ENCODE measurements at regions not wholly inside any gene's neighbourhood (a gene's known extent, or its start where the extent isn't known, plus 50 kb on each side); places are given as distances from the start of the nearest gene placed in this dataset.
A peak's percentile ranks its signal among the peaks of the same experiment; 100 is the strongest.

DNA sequence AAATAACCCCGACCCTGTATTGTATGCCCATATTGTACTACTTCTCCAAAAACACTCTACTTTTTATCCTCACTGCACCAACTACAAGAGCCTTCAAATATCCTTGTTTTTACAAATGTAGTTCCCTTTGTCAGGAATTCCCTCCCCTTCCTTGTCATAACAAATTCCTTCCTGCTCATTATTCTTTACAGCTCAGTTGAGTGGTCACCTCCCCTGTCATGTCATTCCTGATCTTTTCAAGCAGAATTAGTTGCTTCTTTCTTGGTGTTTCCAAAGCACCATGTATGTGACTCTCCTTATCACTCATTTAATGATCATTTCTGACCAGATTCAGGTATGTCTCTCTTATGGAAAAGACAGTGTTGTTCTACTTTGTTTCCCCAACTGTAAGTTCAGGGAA is 194.2 kb upstream of the SMC2 start:
- DNase-seq (ENCODE audit: extremely low read depth, low read depth) = no peak

DNA sequence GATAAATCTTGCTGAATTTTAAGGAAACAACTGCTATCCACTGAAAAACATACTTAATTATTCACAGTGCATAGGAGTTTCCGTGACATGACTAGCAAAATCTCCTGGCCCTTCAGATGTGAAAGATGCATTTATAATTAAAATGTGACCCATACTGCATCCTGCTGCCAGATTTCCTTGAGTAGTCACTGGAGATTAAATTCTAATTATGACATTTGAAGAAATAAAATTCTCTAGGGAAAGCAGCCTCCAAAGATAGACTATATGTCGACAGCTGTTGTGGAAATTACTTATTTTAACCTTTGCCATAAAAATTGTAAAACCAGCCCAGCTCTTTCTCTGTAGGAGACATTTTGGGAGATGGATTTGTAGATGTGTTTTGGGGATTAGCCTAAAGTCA is 193.6 kb upstream of the SMC2 start:
- no peak for DNase-seq (ENCODE audit: extremely low read depth, low read depth)

DNA sequence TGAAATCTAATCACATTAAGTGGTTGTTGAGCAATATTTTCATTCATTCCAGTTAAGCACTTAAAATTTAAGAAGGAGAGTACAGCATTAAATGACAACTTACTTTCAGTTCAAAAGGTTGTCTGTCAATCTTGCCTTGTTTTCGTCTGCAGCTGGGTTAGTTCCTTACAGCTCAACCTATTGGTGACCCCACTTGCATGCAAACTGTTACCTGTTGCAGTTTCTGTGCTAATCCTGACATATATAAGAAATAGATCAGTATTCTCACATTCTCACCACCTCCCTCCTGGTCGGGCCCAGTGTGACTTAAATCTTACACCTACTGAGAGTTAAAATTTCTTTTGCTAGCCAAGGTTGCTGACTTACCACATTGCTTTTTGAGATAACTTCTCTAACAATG is 191.8 kb upstream of the SMC2 start:
- no peak for DNase-seq (ENCODE audit: extremely low read depth, low read depth)

DNA sequence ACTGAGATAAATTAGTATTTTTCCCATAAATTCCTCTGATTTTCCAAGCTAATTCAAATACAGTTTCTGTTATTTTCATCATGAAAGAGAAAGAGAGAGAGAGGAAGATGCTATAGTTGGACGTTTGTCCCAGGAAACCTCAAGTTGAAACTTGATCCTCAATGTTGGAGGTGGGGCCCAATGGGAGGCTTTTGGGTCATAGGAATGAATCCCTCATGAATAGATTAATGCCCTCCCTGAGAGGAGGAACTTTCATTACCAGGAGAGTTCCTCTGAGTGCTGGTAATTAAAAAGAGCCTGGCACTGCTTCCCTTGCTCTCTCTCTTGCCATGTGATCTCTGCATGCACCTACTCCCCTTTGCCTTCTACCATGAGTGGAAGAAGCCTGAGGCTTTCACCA is 189.9 kb upstream of the SMC2 start:
- no peak for DNase-seq (ENCODE audit: extremely low read depth, low read depth)

DNA sequence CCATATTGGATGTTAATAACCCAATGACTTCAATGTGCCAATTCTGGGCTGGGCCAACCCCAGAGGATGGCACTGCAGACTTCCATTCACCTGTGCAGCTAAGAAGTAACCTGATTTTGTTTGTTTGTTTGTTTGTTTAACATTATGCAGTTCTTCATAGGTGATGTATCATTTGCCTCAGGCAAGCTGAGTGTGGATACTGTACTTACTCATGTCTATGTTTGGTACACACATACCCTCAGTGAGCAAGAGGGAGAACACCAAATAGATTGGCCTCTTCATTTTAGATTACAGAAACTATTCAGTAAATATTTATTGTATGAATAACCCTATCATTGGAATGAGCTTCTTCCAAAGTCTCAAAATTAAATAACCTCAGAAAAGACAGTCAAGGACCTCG is 180.2 kb upstream of the SMC2 start:
- DNase-seq (ENCODE audit: extremely low read depth, low read depth) = no peak

DNA sequence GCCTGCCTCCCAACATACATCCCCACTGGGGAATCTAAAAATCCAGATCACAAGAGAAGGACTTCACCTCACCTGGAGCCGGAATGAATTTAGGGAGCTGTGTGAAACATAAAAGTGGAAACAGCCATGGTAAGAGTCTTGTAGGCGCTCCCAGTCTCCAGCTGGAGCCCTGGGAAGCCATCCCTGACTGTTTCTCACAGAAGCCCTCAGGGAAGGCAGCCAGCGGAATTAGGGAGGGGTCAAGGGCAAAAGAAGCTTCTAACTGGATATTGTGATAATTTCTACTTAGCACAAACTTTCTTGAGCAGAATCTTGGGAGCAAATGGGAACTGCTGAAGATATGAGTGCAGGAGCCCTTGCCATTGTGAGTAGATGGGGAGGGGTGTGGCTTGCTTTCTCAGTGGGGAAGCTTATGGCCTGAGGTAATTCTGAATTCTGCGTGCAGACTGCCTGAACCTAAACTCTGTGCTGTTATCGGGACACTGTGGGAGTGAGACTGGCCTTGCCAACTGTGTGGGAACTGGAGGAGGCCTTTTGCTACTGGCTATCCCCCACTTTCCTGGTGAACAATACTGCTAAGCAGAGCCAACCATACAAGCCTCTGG is 174.4 kb upstream of the SMC2 start:
- DNase-seq (ENCODE audit: extremely low read depth, low read depth) = no peak

DNA sequence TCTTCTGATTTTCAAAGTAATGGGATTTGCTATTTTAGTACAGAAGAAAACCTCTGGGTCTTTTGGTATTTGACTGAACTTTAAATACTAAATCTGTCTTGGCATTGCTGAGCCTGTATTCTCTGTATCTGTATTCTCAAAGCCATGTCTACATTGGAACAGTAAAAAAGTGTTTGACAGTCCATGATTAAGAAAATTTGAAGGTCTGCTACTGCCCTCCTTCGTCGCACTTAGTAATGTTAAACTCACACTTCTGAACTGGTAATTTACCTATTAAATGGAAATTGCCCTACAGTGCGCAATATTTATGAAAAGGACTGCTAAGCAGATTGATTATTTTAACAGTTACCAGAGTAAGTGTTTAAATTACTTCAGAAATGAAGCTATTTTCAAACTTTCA is 165.7 kb upstream of the SMC2 start:
- DNase-seq (ENCODE audit: extremely low read depth, low read depth) = no peak

DNA sequence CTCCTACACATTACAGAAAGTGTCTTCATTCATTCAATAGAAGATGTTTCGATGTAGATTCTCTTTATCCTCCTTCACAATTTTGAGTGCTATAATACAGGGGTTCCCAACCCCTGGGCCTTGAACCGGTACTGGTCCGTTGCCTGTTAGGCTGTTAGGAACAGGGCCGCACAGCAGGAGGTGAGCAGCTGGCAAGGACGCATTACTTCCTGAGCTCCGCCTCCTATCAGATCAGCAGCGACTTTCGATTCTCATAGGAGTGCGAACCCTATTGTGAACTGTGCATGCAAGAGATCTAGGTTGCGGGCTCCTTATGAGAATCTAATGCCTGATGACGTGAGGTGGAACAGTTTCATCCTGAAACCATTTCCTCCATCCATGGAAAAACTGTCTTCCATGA is 153.0 kb upstream of the SMC2 start:
- DNase-seq (ENCODE audit: extremely low read depth, low read depth) = peak; percentile 11

DNA sequence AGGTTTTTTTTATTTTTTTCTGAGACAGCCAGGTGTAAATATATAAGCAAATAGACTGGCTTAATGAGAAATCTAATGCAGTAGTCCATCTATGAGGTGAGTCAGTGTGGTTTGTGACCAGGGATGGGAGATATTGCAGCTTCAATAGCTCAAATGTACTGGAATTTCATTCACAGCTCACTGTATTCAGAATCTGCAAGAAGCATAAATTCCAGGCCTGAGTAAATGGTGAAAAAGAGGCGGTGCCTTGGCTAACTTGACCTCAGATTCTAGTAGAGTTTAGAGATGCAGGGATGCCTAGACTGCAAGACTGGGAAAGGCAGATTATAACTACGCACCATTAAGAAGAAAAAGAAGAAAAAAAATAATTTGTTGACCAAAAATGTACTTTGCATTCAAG is 151.9 kb upstream of the SMC2 start:
- DNase-seq (ENCODE audit: extremely low read depth, low read depth) = no peak

DNA sequence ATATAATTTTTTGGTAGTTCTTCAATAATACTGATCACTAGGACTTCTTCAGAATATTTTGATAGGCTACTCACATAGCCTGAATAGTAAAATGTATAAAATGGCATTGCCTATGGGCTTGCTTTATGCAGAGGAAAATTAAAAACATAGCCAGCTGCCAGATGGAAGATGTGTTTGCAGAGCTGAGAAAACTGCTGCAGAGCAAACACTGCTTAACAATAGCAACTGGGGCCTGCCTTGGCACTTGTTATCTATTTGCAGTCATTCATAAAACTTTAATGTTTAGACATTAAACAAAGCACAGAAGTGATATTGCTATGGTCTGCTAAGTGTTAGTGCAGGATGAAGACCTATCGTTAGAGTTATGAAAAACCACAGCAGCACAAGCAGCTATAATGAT is 151.5 kb upstream of the SMC2 start:
- DNase-seq (ENCODE audit: extremely low read depth, low read depth) = no peak

DNA sequence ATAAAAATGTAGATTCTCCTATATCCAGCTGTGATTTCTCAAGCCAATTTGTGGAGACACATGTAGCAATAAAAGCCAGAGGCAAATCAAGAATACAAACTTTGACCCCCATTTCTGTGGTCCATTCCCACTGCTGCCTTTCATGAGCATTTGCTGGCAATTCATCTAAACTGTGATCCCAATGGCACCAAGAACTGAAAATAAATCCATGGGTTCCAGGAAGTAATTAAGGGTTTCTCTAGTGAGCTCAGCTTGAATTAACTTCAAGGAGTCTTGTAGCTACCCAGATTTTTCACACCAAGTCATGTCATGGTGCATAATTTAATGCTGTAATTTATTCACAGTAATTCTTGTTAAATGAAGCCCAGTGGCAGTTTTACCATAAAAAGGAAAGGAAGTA is 145.0 kb upstream of the SMC2 start:
- no peak for DNase-seq (ENCODE audit: extremely low read depth, low read depth)

DNA sequence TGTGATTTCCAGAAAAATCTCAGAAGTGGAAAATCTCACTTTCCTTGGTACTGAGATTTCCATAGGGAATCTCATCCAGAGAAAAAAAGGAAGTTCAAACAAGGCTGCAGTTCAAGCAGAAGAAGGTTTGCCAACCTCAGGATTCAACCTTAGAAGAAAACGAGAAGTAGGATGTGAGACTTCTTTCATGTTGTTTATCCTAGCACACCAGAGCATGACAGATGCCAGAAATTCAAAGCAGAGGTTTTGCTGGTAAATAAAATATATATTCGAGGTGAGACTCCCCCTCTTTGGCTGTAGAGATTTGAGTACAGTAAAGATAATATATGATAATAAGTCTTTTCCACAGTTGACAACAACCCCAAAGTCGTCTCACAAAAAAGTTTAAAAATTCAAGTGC is 116.9 kb upstream of the SMC2 start:
- DNase-seq (ENCODE audit: extremely low read depth, low read depth) = no peak

DNA sequence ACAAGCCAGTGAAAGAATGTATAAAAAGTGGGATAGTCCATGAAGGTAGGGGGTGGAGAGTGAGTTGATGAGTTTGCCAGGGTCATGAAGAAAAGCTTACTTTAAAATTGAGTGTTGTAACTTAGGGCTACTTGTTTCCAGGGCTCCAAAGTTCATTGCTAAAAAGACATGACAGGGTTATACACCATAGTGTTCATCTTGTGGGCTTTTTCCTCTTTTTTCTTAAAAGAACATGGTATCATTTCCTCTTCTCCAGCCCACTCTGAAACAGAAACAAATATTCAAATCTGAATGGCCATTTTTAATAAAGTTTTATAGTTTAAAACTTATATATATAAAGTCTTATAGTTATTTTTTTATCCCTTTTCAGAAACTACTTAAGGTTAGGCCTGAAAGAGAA is 115.7 kb upstream of the SMC2 start:
- DNase-seq (ENCODE audit: extremely low read depth, low read depth) = no peak

DNA sequence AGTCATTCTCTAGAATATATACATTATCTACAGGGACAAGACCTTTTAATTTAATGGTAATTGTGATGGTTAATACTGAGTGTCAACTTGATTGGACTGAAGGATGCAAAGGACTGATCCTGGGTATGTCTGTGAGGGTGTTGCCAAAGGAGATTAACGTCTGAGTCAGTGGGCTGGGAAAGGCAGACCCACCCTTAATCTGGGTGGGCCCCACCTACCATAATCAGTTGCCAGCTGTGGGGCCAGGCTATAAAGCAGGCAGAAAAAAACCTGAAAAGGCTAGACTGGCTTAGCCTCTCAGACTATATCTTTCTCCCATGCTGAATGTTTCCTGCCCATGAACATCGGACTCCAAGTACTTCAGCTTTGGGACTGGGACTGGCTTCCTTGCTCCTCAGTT is 112.2 kb upstream of the SMC2 start:
- no peak for DNase-seq (ENCODE audit: extremely low read depth, low read depth)

DNA sequence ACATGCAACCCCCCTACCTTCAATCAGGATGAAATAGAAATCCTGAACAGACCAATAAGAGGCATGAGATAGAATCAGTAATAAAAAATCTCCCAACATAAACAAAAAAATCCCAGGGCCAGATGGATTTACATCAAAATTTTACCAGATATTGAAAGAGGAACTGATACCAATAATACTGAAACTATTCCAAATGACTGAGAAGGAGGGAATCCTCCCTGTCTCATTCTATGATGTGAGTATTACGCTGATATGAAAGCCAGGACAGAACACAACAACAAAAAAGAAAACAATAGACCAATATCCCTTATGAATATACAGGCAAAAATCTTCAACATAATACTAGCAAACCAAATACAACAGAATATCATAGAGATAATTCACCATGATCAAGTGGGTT is 109.0 kb upstream of the SMC2 start:
- no peak for DNase-seq (ENCODE audit: extremely low read depth, low read depth)

DNA sequence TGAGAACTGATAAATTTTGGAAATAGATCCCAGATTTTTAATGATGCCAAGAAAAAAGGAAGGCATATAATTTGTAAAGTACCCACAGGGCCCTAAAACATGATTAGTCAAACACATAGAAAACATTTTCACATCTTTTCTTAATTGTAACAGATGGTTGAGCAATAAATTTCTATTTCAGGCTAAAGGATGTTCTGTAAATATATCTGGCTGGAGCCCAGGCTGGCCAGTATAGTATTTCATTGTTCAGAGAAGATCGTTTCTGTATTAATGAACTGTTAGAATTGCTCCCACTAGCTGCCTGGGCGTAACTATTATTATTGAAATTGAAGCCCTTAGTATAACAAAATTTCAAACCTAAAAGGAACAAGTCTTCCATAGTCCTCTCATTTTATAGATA is 105.3 kb upstream of the SMC2 start:
- no peak for DNase-seq (ENCODE audit: extremely low read depth, low read depth)

DNA sequence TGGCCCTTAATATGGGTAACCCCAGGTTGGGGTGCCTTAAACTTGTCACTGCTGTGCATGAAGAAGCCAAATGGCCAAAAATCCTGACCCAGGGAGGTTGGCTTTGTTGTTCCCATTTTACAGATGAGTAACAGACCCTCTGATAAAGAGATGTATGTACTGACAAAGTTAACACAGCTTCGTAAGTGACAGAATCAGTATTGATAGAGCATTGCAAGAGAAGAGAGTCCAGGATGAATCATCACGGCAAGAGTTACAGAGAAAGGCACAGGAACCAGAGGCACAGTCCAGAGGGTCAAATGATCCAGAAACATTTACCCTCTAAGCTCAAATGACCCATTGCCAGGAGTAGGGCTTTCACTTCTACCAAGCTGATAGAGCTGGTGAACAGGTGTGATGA is 103.8 kb upstream of the SMC2 start:
- no peak for DNase-seq (ENCODE audit: extremely low read depth, low read depth)

DNA sequence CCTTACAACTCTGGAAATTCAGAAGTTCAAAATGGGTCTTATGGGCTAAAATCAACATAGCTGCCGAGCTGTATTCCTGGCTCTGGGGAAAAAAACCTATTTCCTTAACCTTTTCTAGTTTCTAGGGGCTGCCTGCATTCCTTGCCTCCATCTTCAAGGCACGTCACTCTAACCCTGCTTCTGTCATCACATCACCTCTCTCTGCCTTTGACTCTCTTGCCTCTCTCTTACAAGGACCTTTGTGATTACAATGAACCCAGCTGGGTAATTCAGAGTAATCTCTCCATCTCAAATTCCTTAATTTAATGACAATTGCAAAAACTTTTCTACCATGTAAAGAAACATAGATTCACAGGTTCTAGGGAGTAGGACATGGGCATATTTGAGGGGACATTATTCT is 103.1 kb upstream of the SMC2 start:
- DNase-seq (ENCODE audit: extremely low read depth, low read depth) = no peak

DNA sequence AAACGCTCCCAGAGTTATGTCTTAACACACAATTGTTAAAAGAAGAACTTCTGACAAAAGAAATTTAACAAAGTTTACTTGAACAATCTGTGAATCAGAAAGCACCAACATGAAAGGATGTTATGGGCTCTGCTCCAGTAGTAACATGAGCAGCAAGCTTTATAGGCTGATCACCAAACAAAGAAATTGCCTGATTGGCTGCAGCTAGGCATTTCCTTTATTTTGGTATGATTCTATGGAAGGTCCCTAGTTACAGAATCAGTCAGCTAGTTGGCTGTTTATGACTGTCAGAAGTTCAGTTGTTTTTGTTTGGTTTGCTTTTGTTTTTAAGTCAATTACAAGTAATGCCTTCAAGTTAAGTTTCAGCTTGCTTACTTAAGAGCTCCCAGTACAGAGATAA is 102.4 kb upstream of the SMC2 start:
- DNase-seq (ENCODE audit: extremely low read depth, low read depth) = no peak

DNA sequence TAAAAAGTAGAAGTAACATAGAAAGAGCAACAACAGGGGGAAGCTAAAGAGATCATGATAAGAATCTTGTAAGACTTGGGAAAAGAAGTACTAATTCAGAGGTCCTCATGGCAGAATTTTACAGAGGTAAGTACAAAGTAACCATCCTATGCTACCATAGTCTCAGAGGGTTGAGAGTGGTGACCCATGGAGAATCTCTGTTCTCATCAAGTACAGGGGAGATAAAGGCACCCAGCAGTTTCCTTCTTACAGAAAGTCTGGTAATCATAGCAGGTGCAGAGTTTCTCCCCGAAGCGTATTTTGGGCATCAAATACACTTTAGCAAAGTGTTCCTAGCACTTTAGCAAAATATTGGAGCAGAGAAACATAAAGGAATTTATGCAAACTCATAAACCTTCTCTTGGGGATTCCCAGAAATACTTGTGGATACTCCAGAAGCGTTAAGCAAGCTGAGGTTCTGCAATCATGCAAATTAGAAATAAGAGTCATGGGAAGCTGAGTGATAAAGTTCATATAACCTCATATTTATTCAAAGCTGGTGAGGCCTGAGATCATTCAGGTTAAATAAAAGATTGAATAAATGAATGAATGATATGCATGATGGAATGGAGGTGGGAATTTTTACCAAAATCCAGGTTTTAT is 101.0 kb upstream of the SMC2 start:
- no peak for DNase-seq (ENCODE audit: extremely low read depth, low read depth)

DNA sequence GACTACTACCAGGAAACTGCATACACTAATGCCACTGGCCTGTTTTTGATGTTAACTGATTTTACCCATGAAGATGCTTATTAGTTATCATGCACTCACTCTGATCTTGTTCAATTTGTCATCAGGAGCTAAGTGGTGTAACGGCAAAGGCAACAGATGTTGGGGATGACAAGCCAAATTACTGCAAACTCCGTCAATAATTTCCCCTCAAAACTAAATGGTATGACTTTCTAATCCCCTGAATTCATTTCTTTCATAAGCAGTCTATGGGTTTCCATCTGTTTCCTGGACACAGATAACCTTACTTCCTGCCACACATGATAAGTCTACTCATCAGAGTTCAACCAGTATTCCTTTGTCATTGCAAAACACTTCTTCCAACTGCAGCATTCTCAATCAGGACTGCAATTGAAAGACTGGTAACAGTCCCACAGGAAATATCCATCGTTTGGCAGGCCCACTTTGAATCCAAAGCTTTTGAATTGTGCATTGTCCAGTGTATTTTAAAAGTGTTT is 96.2 kb upstream of the SMC2 start:
- no peak for DNase-seq (ENCODE audit: extremely low read depth, low read depth)

DNA sequence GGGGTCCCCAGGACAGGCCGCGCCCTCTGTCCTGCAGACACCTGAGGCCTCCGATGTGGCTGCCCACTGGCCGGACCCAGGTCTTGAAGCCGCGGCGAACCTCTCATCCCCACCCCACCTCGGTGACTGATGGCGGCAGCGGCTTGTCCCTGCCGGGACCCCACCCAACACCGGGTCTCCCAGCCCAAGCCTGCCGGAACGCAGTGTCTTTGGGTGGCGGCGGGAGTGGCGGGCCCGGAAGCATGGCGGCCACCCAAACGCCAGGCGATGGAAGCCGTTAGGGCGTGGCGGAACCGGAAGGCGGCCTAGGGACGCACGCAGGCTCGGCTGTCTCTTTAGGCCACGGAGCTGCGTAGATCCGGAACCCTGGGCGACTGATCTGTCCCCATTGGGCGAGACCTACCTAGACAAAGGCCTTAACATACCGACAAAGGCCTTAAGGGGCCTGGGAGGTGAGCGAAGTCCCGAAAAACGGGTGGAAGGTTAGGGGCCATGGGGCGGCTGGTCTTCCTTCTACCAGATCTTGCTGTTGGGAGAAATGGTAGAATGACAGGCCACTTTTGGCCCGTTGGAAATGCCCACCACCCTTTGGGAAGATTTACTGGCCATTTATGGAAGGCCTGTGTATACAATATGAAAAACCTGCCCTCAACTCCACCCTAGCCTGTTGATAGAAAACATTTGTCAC is 94.6 kb upstream of the SMC2 start:
- no peak for DNase-seq (ENCODE audit: extremely low read depth, low read depth)
